Activated CD8-positive, alpha-beta memory T cell treated with anti-CD3 and anti-CD28 coated beads, Interleukin-2, amount 50 U/mL, for 24 hours (primary cell): ENCODE measurements at regions not wholly inside any gene's neighbourhood (a gene's known extent, or its start where the extent isn't known, plus 50 kb on each side); places are given as distances from the start of the nearest gene placed in this dataset.
"Not testable (repeated sequence)": the region's sequence is repeated elsewhere in the genome, so short reads cannot be mapped to it uniquely, and the experiment has no call there.

Experiments used
- DNase-seq: peaks from one replicate; pipeline ENCODE4 v3.0.0-alpha.2; 2020; ENCODE audit errors: extremely low read depth

DNA sequence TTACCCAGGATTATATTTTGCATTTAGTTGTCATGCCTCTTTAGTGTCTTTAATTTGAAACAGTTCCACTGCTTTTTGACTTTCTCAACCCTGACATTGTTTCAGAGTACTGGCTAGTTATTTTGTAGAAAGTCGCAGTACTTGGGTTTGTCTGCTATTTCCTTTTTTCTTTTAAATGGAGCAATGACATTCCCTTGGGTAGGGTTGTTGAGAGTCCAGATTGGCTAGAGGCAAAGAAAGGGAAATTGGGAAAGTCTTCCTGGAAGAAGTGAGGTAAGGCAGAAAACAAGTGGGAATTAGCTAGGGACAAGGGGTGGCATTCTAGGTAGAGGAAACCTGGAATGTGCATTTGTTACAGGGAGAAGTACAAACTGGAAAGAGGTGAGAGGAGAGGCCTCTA lies 245.9 kb downstream of the EMP1 start:
- no peak for DNase-seq

DNA sequence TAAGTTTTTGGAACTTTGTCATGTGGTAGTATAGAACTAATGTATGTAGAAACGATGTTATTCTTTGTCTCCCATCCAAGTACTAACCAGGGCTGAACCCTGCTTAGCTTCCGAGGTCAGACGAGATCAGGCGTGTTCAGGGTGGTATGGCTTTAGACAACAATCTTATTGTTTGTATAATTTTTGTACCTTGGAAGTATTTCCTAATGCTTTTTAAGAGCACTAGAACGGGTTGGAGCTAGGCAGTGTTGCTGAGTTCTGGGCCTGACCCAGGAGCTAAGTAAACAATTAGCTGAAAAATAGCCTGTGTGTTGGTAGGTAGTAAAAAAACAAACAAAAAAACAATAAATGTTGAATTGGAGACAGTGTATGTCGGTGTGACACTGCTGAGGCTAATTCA lies 244.3 kb downstream of the EMP1 start:
- no peak for DNase-seq

DNA sequence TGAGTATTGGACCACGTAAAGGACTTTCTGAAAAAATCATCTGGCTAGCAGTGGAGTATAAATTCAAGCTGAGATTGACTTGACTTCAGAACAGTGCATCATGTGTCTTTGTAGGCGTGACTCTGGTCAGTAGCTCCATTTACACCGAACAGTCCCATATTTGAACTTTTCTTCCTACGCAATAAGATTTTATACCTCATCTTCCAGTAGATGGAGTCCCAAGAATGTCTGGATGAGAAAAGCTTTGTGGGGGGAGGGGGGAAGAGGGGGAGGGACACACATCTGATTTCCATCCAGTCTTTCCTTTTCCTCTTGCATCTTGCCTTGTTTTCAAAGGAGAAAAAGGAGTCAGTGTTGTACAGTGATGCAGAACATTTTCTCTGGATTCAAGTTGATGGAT lies 241.0 kb downstream of the EMP1 start:
- no peak for DNase-seq

DNA sequence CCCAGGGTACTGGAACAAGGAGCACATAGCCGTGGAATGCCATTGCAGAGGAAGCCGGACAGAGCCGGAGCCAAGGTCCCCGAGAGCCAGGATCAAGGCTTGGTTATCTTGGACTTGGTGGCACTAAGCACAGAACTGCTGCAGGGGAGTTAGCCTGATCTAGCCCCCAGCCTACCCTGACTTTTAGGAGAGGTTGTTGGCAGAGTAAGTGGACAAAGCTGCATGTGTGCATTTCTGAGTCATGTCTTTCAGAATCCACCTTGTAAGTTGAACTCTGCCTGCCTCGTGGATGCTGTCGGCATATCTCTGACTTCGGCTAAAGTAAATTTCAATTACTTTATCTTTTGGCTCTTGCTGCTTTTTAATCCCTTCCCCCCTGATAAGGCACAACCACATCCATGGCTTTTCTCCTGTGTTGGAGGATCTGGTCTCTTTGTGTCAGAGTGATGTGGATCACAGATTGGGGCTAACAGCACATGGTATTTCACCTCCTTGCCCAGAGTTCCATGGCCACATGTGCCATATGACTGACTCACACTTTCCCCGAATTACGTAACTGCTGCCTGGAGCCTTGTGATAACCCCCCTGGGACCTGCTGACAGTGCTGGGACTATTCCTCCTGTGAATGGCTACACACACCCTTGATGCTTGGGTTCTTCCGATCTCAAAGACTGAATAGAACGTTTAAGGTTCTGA lies 240.3 kb downstream of the EMP1 start:
- DNase-seq, result no peak

DNA sequence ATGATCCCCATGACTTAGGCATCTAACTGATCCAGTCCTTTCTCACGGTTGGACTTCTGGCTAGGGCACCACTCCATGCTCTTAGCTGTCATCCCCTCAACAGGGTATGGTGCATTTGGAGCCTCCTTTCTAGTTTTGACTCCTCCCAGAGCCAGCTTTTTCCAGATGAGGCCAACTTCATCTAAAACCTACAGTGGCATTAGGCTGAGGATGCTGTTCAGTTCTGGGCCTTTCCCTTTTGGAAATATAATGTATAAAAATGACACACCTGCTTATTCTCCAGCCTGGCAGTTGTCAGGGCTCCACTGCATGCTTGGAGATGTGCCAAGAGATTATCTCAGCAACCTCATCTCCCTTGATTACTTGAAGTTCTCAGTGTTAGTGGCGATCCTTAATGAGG lies 239.7 kb downstream of the EMP1 start:
- DNase-seq, result no peak

DNA sequence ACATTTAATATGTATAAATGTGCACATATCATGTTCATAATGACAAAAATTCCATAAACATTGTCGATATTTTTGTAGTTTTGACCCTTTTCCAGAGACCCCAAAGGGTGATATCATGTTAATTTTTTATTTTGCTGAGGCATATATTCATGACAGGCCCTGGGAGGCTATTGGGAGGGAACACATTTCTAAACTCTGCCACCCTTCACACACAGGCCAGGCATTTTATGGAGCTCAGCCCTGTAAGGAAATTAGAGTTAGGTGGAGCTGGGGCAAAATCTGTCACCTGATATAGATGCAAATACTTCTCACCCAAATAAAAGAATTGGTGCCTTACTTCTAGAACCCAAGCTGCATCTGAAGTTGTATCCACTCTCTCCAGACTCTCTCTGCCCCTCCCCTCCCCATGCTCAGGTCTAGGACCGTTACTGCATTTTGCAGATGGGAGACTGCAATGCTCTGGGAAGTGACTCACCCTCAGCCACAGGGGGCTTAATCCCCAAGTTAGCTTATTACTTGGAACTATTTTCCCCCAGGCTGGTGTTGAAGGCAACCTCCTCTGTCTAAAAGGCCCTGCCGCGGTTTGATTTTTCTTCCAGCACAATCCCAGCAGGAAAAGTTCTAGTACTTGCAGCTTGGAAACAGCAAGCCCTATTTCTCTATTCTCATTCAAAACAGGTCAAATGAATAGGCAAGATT lies 238.9 kb downstream of the EMP1 start:
- DNase-seq, result no peak

DNA sequence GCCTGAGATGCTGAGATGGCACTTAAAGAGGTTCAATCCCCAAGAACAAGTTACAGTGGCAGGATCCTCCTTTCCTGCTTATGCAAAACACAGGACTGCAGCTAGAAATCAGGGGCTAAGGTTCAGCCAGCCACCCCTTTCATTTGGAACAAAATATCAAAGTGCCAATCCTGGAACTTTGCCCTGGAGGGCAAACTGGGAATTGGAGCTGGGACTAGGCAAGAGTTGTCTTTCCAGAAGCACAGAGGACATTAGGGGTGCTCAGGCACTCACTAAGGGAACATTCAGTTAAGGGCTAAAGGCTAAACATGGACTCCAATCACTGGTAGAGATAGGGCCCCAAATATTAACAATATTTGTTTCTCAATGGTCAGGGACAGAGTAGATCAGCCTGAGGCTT lies 237.2 kb downstream of the EMP1 start:
- DNase-seq, result no peak

DNA sequence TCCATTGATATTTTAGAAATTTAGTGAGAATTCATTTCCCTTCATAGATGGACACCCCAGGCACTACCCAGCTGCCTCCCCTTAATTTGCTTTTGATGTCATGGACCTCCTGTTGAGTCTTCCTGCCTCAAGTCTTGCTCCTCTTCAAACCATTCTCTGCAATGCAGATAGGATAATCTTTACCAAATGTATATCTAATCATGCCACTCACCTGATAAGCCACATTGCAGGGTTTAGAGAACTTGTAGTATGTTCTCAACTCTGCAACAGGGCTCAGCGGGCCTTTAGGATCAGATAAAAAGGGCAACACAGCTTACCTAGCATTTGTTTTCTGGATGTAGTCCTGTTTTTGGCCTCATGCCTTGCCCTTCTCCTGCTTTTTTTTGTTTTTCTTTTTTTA lies 234.5 kb downstream of the EMP1 start:
- DNase-seq, result no peak

DNA sequence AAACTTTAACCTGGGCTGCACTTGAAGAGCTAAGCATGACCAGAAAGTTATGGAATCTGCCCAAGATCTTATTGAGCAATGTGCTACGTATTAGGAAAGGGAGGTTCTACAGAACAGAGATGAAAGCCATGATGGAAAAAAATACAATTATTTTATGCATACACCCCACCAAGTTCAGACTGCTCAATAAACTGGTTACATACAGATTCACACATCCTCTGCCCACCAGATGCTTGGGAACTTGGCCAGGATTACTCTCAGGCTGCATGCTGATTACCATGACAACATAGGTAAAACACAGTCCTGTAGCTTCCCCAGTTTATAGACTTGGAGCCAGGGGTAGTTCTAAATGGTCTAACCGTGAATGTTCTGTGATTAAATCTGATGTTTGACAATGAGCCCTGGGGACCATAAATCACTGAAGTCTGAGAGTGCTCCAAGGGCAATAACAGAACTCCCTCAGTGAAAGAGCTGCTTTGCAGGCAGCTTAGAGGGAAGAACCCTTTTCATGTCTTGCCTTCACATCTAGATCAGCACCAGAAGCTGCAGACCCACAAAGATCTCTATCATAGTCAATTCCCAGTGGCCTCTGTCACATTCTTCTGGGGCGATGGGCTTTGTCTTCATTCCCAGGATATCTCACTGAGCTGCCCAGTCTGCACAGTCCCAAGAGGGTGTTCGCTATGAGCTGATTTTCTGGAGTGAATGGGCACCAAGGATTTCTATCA lies 232.2 kb downstream of the EMP1 start:
- no peak for DNase-seq

DNA sequence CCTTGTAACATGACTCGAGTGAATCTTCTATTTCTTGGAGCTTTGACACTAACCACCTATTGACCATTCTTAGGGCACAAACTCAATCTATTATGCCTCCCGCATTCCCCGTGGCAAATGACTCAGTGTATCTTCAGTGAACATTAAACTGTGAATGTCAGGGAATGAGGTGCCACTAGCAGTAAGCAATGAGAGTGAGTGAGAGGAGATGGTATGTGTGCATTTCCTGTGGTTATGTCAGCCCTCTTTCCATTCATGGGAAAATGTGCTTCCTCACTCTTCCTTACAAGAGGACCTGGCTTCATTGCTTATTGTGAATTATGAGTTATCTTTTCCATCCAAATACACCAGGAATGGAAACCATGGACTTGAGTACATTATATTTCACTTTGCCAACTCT lies 229.2 kb downstream of the EMP1 start:
- DNase-seq, result no peak

DNA sequence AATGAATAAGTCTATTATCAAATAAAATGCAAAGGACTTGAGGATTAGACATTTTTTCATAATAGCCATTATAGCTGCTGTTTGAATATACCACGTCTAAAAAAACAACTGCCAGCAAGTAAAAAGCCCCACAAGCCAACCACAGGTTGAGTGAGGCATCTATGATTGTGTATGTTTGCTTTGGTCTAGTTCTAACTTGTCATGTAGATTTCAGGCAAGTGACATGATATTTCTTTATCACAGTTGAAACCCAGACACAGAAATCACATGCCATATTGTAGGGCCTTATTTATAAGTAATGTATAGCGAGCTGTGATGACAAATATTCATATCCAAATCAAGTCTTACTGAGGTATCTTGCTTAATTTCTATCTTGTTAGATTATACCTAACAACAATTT lies 225.8 kb downstream of the EMP1 start:
- no peak for DNase-seq

DNA sequence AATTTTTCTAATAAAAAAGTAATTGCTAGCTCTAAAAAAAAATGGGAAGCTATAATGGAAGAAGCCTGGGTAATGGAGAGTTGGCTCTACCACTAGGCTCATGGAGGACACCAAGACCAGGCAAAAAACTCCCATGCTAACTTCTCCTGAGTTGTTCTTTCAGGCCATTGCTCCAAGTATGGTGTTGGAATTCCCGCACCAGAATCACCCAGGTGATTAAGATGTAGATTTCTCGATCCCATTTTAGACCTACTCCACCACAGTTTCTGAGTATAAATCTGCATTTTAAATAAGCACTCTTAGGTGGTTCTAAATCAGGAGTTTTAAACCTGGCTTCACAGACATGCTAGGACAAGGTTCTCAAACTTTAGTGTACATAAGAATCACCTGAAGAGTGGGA lies 221.0 kb downstream of the EMP1 start:
- DNase-seq, result no peak

DNA sequence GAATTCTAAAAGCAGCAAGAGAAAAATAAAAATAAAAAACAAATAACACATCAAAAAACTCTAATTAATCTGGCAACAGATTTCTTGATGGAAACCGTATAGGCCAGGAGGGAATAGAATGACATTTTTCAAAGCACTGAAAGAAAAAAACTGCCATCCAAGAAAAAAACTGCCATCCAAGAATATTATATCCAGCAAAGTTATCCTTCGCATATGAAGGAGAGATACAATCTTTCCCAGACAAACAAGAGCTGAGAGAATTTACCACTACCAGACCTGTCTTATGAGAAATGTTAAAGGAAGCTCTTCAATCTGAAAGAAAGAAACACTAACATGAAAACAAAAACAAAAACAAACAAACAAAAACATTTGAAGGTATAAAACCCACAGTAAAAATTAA lies 214.8 kb downstream of the EMP1 start:
- no peak for DNase-seq

DNA sequence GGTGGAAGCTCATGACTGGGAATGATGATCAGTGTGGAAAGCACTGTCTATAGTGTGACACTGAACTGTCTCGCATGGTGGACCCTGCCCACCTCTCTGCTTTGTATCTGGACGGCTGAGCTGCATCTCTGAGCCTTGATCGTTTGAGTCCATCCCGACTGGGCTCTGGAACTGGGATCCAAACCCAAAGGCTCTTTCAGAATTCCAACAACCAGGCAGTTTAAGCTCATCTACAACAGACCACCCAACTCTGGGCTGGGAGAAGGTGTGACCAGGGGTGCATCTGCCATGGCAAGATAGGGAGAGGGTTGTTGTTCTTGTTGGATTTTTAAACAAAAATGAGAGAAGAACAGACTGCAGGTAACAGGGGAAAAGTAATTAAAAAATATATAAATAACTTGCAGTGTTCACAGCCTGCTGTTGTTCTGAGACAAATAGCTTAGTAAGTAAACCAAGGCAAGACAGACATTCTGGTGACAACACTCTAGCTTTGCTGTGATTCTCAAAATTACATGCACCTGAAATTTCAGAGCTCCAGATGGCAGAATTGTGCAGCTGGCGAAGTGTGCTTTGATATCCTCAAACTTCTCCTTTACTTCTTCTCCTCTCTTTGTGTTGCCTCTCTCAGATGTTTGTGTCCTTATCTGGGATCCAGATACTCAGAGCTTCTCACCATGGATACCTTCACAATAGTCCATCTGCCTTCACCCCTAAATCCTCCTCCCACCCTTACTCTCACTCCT lies 209.6 kb downstream of the EMP1 start:
- DNase-seq, result no peak

DNA sequence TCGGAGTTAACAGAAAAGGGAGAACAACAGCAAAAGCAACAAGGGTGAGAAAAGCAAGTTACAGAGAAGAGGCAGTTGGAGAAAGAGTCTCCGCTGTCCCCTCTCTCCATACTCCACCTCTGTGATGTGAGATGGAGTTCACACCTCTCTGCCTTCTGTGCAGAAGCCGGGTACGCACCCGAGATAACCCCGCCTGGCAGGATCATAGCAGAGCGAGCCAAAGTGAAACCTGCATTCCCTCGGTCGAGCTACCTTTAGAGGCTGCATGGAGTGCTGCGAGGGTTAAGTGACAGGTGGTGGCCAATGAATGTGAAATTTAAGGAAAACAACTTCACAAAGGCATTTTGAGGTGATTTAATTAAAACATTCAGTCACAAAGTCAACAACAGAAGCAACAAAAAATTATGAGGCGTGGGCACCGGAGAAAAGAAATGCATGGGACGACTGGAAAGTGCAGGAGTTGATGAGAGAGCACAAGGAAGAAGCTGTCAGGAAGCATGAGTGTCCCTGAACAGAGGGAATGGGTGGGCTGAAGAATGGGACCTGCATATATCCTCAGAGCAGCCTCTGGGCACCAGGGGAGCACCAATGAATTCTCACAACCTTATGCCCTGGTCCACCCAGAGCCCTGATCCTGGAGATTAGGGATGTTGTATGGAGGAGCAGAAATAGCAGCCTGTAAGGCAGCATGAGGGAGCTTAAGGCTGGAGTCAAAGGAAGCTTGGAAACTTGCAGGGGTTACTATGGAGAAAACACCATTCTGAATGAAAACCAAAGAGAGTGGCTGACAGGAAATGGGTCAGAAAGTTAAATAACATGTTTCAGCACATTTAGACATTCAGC lies 208.3 kb downstream of the EMP1 start:
- no peak for DNase-seq

DNA sequence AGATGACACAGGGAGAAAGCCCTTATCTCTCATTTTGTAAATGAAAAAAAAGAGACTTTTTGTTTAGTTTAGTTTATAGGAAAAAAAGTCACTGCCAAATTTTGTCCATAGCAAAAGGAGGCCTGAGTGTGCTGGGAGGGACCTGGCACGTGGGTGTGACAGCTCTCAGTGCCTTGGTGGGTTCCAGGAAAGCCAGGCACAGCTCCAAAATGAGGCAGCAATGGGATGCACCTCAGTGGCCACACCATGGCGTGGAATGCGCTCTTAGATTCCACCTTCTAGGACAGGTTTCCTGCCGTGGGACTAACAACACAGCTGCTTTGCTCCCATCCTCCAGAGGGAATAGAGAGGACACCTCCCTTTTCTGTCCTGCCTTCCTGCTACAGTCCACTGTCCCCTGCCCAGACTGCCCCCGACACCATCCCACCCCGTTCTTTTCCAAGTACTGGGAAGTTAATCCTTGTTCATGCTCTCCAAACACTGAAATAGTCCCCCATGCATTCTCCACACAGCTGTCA lies 207.6 kb downstream of the EMP1 start:
- DNase-seq, result no peak

DNA sequence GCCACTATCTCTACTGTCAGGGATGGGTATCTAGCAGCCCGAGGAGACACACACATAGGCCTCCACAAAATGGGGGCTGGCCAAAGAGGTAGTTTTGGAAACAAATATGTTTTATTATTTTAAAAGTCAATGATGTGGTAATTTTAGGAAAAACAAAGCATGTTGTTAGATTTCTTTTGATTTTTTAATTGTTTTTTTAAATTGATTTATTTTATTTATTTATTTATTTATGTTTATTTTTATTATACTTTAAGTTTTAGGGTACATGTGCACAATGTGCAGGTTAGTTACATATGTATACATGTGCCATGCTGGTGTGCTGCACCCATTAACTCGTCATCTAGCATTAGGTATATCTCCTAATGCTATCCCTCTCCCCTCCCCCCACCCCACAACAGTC lies 194.8 kb downstream of the EMP1 start:
- DNase-seq, result not testable (repeated sequence)

DNA sequence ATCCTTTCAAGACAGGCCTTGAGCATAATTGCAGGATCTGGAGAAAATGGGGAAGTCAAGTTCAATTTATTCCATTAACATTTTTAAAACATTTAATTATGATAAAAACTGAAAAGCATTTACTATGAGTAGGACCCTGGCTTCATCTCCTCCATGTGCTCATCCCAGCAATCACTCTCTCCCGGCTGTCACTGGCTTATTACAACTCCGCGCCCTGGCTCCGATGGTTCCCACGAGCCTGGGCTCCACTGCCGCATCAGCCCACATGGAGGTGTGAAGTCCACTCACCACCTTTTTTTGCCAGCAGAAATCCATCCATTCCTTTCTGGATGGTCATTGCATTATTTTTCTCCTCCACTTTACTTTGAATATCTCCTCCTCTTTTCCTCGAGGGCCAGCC lies 194.4 kb downstream of the EMP1 start:
- DNase-seq, result no peak

DNA sequence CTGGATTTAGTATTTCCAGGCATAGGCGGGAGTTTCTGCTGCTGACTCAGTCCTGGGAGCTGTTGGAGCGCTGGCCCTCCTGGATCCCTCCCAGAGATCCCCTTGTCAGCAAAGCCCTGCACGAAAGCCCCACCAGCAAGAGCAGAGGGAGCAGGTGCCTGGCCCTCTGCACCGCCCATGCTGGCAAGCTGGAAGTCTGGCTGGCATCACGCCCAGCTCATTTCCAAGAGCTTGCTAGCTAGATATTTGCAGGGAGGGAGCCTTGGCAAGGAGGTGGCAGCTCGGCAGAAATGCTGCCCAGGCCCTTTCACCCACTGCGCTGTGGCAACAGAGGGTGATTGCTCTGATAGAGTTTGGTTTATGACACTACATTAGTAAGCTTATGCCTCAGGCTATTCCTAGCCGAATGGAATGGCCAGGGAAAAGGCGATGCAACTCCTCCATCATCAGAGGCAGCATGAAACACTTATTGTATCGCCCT lies 193.9 kb downstream of the EMP1 start:
- no peak for DNase-seq

DNA sequence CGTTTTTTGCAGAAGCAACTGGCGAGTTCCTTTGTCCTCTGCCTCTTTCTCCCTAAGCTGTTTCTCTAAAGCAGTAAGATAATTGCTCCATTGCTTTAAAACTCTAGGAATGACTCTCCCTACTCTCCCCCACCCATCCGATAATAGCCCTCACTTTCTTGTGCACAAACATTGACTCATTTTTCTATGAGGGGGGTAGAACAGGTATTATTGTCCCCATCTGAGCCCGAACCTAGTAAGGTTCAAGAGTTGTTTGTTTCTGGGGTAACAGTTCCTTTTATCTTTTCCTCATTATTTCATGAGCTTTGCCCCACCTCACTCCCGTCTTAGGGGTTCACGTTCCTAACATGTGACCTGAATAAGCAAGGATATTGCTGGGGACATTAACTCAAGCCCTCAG lies 190.6 kb downstream of the EMP1 start:
- DNase-seq, result no peak
